Endothelial cell of umbilical vein (primary cell): ENCODE measurements at regions not wholly inside any gene's neighbourhood (a gene's known extent, or its start where the extent isn't known, plus 50 kb on each side); places are given as distances from the start of the nearest gene placed in this dataset.

Experiments
- BruUV-seq: library from RNA; stranded (reverse); fragments of 400-500 nt; replicated peaks from 2 replicates; lab custom pipeline; 2021; lab: Mats Ljungman, UMichigan
- CTCF ChIA-PET: fragments of 300-600, 350-600 bp; sonication (Branson Sonifier 250); formaldehyde crosslinking; loops from one replicate; lab custom pipeline; 2021; ENCODE audit warnings: antibody characterized with exemption, inconsistent platforms; lab: Charles Lee
- POLR2A ChIA-PET: fragments of 300-600, 350-600 bp; sonication (Branson Sonifier 250); formaldehyde crosslinking; loops from one replicate; lab custom pipeline; 2021; ENCODE audit warnings: antibody characterized with exemption, inconsistent platforms; lab: Charles Lee
- DNase-seq: peaks from one replicate; pipeline ENCODE4 v3.0.0-alpha.2; 2011; ENCODE audit warnings: low read depth, low spot score
- FAIRE-seq: peaks from 2 replicates; lab custom pipeline; 2011; peaks lifted over from hg19 to GRCh38; lab: Jason Lieb, UNC
- H2AFZ ChIP-seq: 2 replicates; pipeline ENCODE4 v1.6.0; 2012; ENCODE audit warnings: low read depth, low read length, control low read depth, inconsistent platforms
- H3K27ac ChIP-seq: 2 replicates; pipeline ENCODE4 v1.5.1; 2011; ENCODE audit warnings: low read depth, mild to moderate bottlenecking, control low read depth, low read length, moderate library complexity; ENCODE audit not compliant: insufficient read depth
- H3K27me3 ChIP-seq, 2 experiments: 2 replicates each; pipeline versions ENCODE4 v1.6.0 to v1.6.1; 2011; ENCODE audit warnings: low read length in 2 of 2, mixed read lengths in 1 of 2; ENCODE audit not compliant: control insufficient read depth in 2 of 2, insufficient read depth in 2 of 2
- H3K36me3 ChIP-seq, 2 experiments: 2 replicates in 1 of 2; 3 replicates in 1 of 2; pipeline ENCODE4 v1.5.1; 2011; ENCODE audit warnings: low read length in 2 of 2, mild to moderate bottlenecking in 1 of 2, moderate library complexity in 1 of 2; ENCODE audit not compliant: control insufficient read depth in 2 of 2, insufficient read depth in 2 of 2; ENCODE audit errors: extremely low read depth in 1 of 2
- H3K4me1 ChIP-seq: 3 replicates; pipeline ENCODE4 v1.5.1; 2011; ENCODE audit warnings: mild to moderate bottlenecking, low read length; ENCODE audit not compliant: control insufficient read depth, insufficient read depth; ENCODE audit errors: extremely low read depth
- H3K4me2 ChIP-seq: 2 replicates; pipeline ENCODE4 v1.6.1; 2011; ENCODE audit warnings: low read length, control low read depth, mixed read lengths; ENCODE audit not compliant: insufficient read depth
- H3K4me3 ChIP-seq, 3 experiments: fragments of 200-600 bp in 1 of 3; sonication (generic), shearing (Covaris generic) in 1 of 3; replicated peaks in 1 of 3; 2 replicates each; pipeline ENCODE4 v1.5.1; 2011 to 2016; ENCODE audit warnings: control low read depth in 3 of 3, low read length in 3 of 3, mild to moderate bottlenecking in 2 of 3, inconsistent platforms in 1 of 3, low read depth in 1 of 3, moderate library complexity in 1 of 3; ENCODE audit not compliant: insufficient read depth in 1 of 3
- H3K79me2 ChIP-seq: 2 replicates; pipeline ENCODE4 v1.6.0; 2012; ENCODE audit warnings: low read length, inconsistent platforms; ENCODE audit not compliant: control insufficient read depth, insufficient read depth
- H3K9ac ChIP-seq: replicated peaks from 2 replicates; pipeline ENCODE3; 2011; ENCODE audit warnings: low read length, control low read depth; ENCODE audit not compliant: insufficient read depth; ENCODE audit errors: extremely low read depth
- H3K9me1 ChIP-seq: replicated peaks from 3 replicates; pipeline ENCODE4 v1.6.0; 2011; ENCODE audit warnings: mild to moderate bottlenecking, low read length; ENCODE audit not compliant: control insufficient read depth, insufficient read depth; ENCODE audit errors: extremely low read depth
- H3K9me3 ChIP-seq: replicated peaks from 2 replicates; pipeline ENCODE4 v1.5.1; 2012; ENCODE audit warnings: low read length, inconsistent platforms; ENCODE audit not compliant: control insufficient read depth, insufficient read depth
- H4K20me1 ChIP-seq: replicated peaks from 2 replicates; pipeline ENCODE3; 2011; ENCODE audit warnings: mild to moderate bottlenecking, low read length; ENCODE audit not compliant: control insufficient read depth, insufficient read depth; ENCODE audit errors: extremely low read depth
- CTCF ChIP-seq, 2 donors: IDR thresholded peaks; 1 replicate in 1 of 2; 2 replicates in 1 of 2; pipeline ENCODE4 v1.5.1; 2011; ENCODE audit warnings: low read length in 2 of 2, mild to moderate bottlenecking in 2 of 2, moderate library complexity in 2 of 2, control low read depth in 1 of 2, inconsistent platforms in 1 of 2, low read depth in 1 of 2; ENCODE audit not compliant: insufficient read depth in 1 of 2; ENCODE audit errors: extremely low read depth in 1 of 2
- FOS ChIP-seq: IDR thresholded peaks from 2 replicates; pipeline ENCODE4 v1.6.1; 2011; ENCODE audit warnings: mild to moderate bottlenecking, low read length, moderate library complexity, borderline replicate concordance; ENCODE audit not compliant: insufficient read depth
- GATA2 ChIP-seq: IDR thresholded peaks from 2 replicates; pipeline ENCODE4 v1.7.0; 2011; ENCODE audit warnings: low read depth, mild to moderate bottlenecking, moderate library complexity, mixed read lengths, low read length; ENCODE audit not compliant: insufficient read length, insufficient read depth
- JUN ChIP-seq: IDR thresholded peaks from 2 replicates; pipeline ENCODE4 v1.6.1; 2011; ENCODE audit warnings: borderline replicate concordance, low read depth; ENCODE audit not compliant: insufficient read length, insufficient read depth
- MAX ChIP-seq: IDR thresholded peaks from 2 replicates; pipeline ENCODE4 v1.6.1; 2011; ENCODE audit not compliant: insufficient read depth, insufficient read length
- MYC ChIP-seq: IDR thresholded peaks from one replicate; pipeline ENCODE4 v1.6.1; 2011; ENCODE audit warnings: mild to moderate bottlenecking, low read depth, low read length
- POLR2A ChIP-seq: IDR thresholded peaks from 2 replicates; pipeline ENCODE4 v1.6.1; 2012; ENCODE audit warnings: low read depth, mild to moderate bottlenecking, control low read depth, low read length
- dilution Hi-C: fragments of 300-500 bp; cut with MboI; formaldehyde crosslinking; loops from one replicate; pipeline ENCODE4 v1.15.0; 2019; ENCODE audit warnings: low sequenced_read_pairs; ENCODE audit not compliant: extremely low pct_ligation_motif_present
- intact Hi-C: fragments of 100-400 bp; cut with micrococcal nuclease; formaldehyde crosslinking; loops from one replicate; pipeline ENCODE4 v1.10.0; 2022

GRCh38 chr1:147821883-147822282, 61.5 kb upstream of the GJA5 start:
- H3K9ac ChIP-seq: no peak overlapping the region
- no peak overlapping the region for H3K4me2 ChIP-seq
- H3K27me3 ChIP-seq: no peaks in the 10 kb centered on the region
- no peaks in the 10 kb centered on the region for H3K36me3 ChIP-seq
- DNase-seq (peak; percentile 72), FAIRE-seq (no peak)
- H3K4me1 ChIP-seq: peaks cover 7% of the 10 kb centered on the region
- H3K79me2 ChIP-seq: no peaks in the 10 kb centered on the region
- H2AFZ ChIP-seq: no peak overlapping the region
- POLR2A ChIA-PET: no interaction called here
- H3K4me3 ChIP-seq: no peak overlapping the region
- intact Hi-C loops: loop anchor here (1.0 to 10.0 kb wide), 3 partner anchors 28 to 57 kb away; partner anchors contain the start of gene GJA5
- H3K27ac ChIP-seq: no peak overlapping the region
- H4K20me1 ChIP-seq: no peaks in the 10 kb centered on the region
- H3K9me1 ChIP-seq: no peaks in the 10 kb centered on the region
- BruUV-seq: no TSS peak
- dilution Hi-C loops: no loop called here
- no peak for TF ChIP-seq JUN
- H3K9me3 ChIP-seq: no peaks in the 10 kb centered on the region
- CTCF ChIA-PET: interaction anchor here (1.0 to 2.7 kb wide), 5 partner anchors 12 to 71 kb away, joined by 3 to 9 read pairs (median 4); no protein-coding TSS in a partner anchor

GRCh38 chr1:147822292-147822691, 61.9 kb upstream of the GJA5 start:
- Histone ChIP-seq H3K9me3 (no peaks in the 10 kb centered on the region), H3K4me3 (no peak overlapping the region), H3K4me2 (no peak overlapping the region), H3K27me3 (no peaks in the 10 kb centered on the region), H3K79me2 (no peaks in the 10 kb centered on the region), H4K20me1 (no peaks in the 10 kb centered on the region), H3K9ac (no peak overlapping the region), H3K27ac (no peak overlapping the region), H3K9me1 (no peaks in the 10 kb centered on the region), H3K4me1 (peaks cover 7% of the 10 kb centered on the region), H3K36me3 (no peaks in the 10 kb centered on the region), H2AFZ (no peak overlapping the region)
- FAIRE-seq: peak; percentile 4
- ChIA-PET CTCF (interaction anchor here (1.0 to 2.7 kb wide), 5 partner anchors 12 to 70 kb away, joined by 3 to 9 read pairs (median 4); no protein-coding TSS in a partner anchor), POLR2A (no interaction called here)
- no peak for TF ChIP-seq MAX
- TF ChIP-seq FOS: no peak
- TF ChIP-seq POLR2A: no peak
- no peak for TF ChIP-seq GATA2
- no peak for TF ChIP-seq MYC
- TF ChIP-seq CTCF (IDR thresholded peaks at IDR 0.05; ENCODE audit: extremely low read depth in 1 of 2, insufficient read depth in 1 of 2, low read depth in 1 of 2, low read length in 2 of 2): no peak
- intact Hi-C loops: loop anchor here (1.0 to 10.0 kb wide), 3 partner anchors 28 to 57 kb away; partner anchors contain the start of gene GJA5
- BruUV-seq: no TSS peak
- peak; percentile 80 for DNase-seq
- dilution Hi-C loops: no loop called here
